Stimulated activated naive B cell treated with anti-CD40 and anti-IgM and Interleukin-4, amounts not matched to agents 10 μg/mL and 1 μg/mL and 100 μg/mL, for 72 hours (primary cell): ENCODE measurements at regions not wholly inside any gene's neighbourhood (a gene's known extent, or its start where the extent isn't known, plus 50 kb on each side); places are given as distances from the start of the nearest gene placed in this dataset.
"Not testable (repeated sequence)": the region's sequence is repeated elsewhere in the genome, so short reads cannot be mapped to it uniquely, and the experiment has no call there.

Experiments used
- ATAC-seq, 2 donors: fragments of 150-1000 bp; cut with Tn5 transposase; replicated peaks; 2 replicates each; pipeline ENCODE4 v1.10.0; 2021; ENCODE audit warnings: moderate library complexity in 1 of 2
- DNase-seq: peaks from one replicate; pipeline ENCODE4 v3.0.0; 2021
- H3K27ac Mint-ChIP-seq: one replicate; pipeline ENCODE4 v1.8.0; 2022; ENCODE audit warnings: mild to moderate bottlenecking, mixed read lengths
- H3K27me3 Mint-ChIP-seq, 2 donors: one replicate each; pipeline ENCODE4 v1.8.0; 2022; ENCODE audit warnings: mixed read lengths in 2 of 2
- H3K36me3 Mint-ChIP-seq, 2 donors: one replicate each; pipeline ENCODE4 v1.8.0; 2022; ENCODE audit warnings: mixed read lengths in 2 of 2, mild to moderate bottlenecking in 1 of 2
- H3K4me1 Mint-ChIP-seq, 2 donors: one replicate each; pipeline ENCODE4 v1.8.0; 2022; ENCODE audit warnings: mixed read lengths in 2 of 2, mild to moderate bottlenecking in 1 of 2
- H3K4me3 Mint-ChIP-seq, 2 donors: one replicate each; pipeline ENCODE4 v1.8.0; 2022; ENCODE audit warnings: mild to moderate bottlenecking in 2 of 2, mixed read lengths in 2 of 2, moderate library complexity in 1 of 2
- H3K9me3 Mint-ChIP-seq, 2 donors: one replicate each; pipeline ENCODE4 v1.8.0; 2022; ENCODE audit warnings: mixed read lengths in 2 of 2, mild to moderate bottlenecking in 1 of 2

DNA sequence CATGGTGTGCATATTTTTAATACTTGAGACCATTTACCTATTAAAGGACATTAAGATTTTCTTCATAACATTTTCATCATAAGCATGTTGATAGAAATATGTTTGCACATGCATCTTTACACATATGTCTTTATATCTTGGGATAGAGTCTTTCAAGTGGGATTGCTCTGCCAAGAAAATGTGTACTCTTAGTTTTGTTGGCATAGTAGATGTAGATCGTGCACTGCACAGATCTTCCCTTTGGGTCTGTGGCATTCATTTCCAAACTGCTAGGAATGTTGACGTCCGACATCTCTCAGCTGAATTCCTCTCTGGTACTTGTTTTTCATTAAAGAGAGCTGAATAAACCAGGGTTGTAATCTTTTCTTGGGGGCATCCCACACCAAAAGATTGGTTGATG lies 183.2 kb upstream of the RPRM start:
- Mint-ChIP-seq H3K4me3 (no peak overlapping the region), H3K9me3 (peaks cover 0 to 10% of the 10 kb centered on the region in 2 donors), H3K27ac (no peak overlapping the region), H3K4me1 (no peaks in the 10 kb centered on the region), H3K27me3 (no peaks in the 10 kb centered on the region), H3K36me3 (no peaks in the 10 kb centered on the region)
- DNase-seq (no peak), ATAC-seq (no peak)

DNA sequence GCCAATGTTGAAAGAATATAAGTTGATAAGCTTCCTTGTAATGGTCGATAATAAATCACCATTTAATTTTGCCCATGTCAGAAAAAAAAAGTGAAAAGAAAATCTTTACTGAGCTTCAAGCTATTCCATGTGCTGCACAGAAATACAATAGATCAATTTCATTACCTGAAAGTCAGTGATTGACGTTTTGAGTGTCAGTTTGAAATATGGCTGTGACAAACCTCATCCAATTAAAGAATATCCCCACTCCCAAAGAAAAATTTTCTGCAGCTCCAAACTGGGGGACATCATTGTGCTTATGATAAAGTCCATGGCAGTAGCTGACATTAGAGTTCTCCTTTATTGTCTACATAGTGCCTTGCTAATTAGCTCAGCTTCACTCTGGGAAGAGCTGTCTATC lies 184.8 kb upstream of the RPRM start:
- no peak for DNase-seq

DNA sequence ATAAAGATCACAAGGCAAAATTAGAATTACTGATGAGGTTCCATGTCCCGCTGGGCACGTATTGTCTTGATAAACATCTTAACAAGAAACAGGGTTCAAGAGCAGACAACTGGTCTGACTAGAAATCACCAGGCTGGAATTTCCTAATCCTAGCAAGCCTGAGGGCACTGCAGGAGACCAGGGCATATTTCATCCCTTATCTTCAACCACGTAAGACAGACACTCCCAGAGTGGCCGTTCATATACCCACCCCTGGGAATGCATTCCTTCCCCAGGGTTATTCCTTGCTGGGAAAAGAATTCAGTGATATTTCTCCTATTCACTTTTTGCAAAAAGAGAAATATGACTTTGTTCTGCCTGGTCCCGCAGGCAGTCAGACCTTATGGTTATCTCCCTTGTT lies 185.4 kb upstream of the RPRM start:
- H3K27ac Mint-ChIP-seq, ATAC-seq, H3K36me3 Mint-ChIP-seq, DNase-seq, H3K9me3 Mint-ChIP-seq, H3K4me1 Mint-ChIP-seq, H3K27me3 Mint-ChIP-seq, H3K4me3 Mint-ChIP-seq: not testable (repeated sequence)

More for the DNA sequence above, 184.8 kb upstream of the RPRM start:
- H3K27ac Mint-ChIP-seq = no peak overlapping the region
- ATAC-seq = no peak
- peaks cover 0 to 10% of the 10 kb centered on the region in 2 donors for H3K9me3 Mint-ChIP-seq
- H3K4me1 Mint-ChIP-seq = no peaks in the 10 kb centered on the region
- no peaks in the 10 kb centered on the region for H3K27me3 Mint-ChIP-seq
- H3K36me3 Mint-ChIP-seq = no peaks in the 10 kb centered on the region
- H3K4me3 Mint-ChIP-seq = no peak overlapping the region

DNA sequence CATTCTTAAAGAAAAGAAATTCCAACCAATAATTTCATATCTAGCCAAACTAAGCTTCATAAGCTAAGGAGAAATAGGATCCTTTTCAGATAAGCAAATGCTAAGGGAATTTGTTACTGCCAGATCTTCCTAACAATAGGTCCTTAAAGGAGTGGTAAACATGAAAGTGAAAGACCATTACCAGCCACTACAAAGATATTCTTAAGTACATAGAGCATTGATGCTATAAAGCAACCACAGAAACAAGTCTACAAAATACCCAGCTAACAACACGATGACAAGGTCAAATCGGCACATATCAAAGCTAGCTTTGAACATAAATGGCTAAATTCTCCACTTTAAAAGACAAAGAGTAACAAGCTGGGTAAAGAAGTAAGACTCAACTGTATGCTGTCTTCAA lies 188.9 kb upstream of the RPRM start:
- no peaks in the 10 kb centered on the region for H3K27me3 Mint-ChIP-seq
- peaks cover 3 to 14% of the 10 kb centered on the region in 2 donors for H3K9me3 Mint-ChIP-seq
- no peak overlapping the region for H3K27ac Mint-ChIP-seq
- no peaks in the 10 kb centered on the region for H3K4me1 Mint-ChIP-seq
- ATAC-seq (no peak), DNase-seq (no peak)
- H3K36me3 Mint-ChIP-seq = no peaks in the 10 kb centered on the region
- H3K4me3 Mint-ChIP-seq = no peak overlapping the region

DNA sequence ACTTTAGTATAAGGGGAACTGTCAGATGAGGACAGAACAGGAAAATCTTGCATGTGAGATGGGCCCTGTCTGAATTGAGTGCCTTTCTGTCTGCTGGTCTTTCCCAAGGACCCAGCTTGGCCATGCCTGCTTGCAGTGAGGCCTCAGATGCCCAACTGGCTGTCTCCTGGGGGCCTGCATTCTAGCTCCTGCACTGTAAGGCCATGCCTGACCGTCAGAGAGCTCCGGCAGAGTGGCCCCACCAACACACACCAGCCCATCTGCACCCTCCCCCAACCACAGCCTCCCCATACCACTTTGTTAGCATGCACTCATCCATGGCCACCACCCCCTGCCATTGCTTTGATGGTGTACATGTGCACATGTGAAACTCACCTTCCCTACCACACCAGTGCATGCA lies 190.4 kb upstream of the RPRM start:
- H3K9me3 Mint-ChIP-seq = peaks cover 5 to 14% of the 10 kb centered on the region in 2 donors
- no peak overlapping the region for H3K27ac Mint-ChIP-seq
- no peaks in the 10 kb centered on the region for H3K27me3 Mint-ChIP-seq
- ATAC-seq = no peak
- no peak for DNase-seq
- H3K4me3 Mint-ChIP-seq = no peak overlapping the region
- no peaks in the 10 kb centered on the region for H3K4me1 Mint-ChIP-seq
- H3K36me3 Mint-ChIP-seq = no peaks in the 10 kb centered on the region

DNA sequence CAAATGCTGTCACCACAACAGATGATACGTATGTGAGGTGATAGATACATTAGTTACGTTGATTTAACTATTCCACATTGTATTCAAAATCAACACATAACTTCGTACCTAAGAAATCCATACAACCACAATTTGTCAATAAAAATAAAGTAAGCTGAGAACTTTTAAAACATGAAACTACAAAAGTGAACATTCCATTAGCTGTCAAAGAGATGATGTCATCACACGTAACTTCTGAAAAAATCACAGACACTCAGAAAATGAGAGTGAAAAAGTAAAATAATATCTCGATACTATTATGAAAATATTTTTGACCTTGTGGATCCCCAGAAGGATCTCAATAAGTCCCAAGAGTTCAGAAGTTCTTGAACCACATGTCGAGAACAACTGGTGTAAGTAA lies 161.6 kb upstream of the GALNT13 start:
- Mint-ChIP-seq H3K27me3 (no peaks in the 10 kb centered on the region), H3K4me1 (no peaks in the 10 kb centered on the region), H3K36me3 (no peaks in the 10 kb centered on the region), H3K4me3 (no peak overlapping the region), H3K27ac (no peak overlapping the region), H3K9me3 (peaks cover 3 to 6% of the 10 kb centered on the region in 2 donors)
- DNase-seq (no peak), ATAC-seq (no peak)

DNA sequence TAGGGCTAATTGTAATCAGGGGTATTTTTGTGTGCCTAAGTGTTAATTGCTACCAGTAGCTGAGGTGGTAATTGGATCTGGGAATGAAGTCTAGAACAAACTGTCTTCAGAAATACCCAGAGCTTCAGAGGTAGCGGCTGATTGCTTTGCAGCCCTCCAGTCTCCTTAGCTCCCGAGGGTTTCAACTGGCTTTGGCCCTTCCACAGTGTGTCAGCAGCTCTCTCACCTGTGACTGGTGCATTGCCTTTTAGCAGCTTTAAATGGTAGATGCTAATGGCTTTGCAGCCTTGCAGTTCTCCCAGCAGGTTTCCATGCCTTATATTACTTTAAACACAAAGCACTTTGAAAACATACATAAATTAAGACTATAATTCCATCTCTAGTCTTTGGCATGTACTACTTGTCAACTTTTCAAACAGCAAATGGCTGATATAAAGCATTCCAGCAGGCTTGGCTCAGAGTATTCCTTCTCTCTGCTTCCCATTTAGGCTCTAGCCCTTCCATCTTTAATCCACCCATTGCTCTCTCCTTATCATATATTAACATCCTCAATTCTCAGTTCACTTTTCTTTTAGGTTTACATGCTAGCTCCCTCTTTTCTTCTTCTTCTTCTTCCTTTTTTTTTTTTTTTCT lies 156.4 kb upstream of the GALNT13 start:
- Mint-ChIP-seq H3K9me3 (peaks cover 1 to 3% of the 10 kb centered on the region in 2 donors), H3K4me1 (no peaks in the 10 kb centered on the region), H3K36me3 (no peaks in the 10 kb centered on the region)

DNA sequence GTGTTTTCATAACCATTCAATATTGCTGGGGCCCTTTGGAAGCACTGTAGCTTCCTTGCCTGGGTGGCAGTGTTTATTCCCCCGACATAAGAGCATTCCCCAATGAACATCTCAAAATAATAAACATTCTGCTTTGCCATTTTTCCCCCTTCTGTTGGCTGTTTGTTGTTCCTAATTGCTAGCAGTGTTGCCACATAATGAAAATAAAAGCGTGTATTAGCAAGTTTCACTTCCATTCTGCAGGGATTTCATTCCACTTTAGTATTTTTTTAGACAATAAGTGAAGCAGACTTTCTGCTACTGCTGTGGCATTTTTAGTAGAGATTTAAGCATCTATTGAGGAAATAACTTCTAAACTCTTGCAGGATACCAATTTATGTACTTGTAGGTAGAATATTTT lies 154.7 kb upstream of the GALNT13 start:
- peaks cover 1 to 3% of the 10 kb centered on the region in 2 donors for H3K9me3 Mint-ChIP-seq
- H3K4me1 Mint-ChIP-seq = no peaks in the 10 kb centered on the region
- no peak for ATAC-seq

More for the DNA sequence above, 156.4 kb upstream of the GALNT13 start:
- Mint-ChIP-seq H3K4me3 (no peak overlapping the region), H3K27me3 (no peaks in the 10 kb centered on the region), H3K27ac (no peak overlapping the region)
- DNase-seq = no peak
- no peak for ATAC-seq

DNA sequence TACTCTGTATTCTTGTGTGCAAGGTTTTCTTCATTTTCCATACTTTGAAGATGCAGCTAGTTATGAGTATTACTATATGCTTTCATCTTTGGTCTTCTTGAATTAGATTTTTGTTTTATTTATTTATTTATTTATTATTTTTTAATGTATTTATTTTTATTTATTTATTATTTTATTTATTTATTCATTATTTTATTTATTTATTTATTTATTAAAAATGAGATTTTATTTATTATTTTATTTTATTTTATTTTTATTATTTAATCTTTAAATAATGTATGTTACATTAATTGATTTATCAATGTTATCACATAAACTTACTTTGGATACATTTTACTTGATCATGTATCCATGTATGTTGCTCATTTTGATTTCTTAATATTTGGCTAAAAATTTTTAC lies 132.3 kb upstream of the GALNT13 start:
- no peak overlapping the region for H3K27ac Mint-ChIP-seq
- DNase-seq (no peak), ATAC-seq (no peak)
- no peaks in the 10 kb centered on the region for H3K27me3 Mint-ChIP-seq
- no peaks in the 10 kb centered on the region for H3K36me3 Mint-ChIP-seq
- H3K9me3 Mint-ChIP-seq = peaks cover 4 to 6% of the 10 kb centered on the region in 2 donors
- H3K4me3 Mint-ChIP-seq = no peak overlapping the region
- H3K4me1 Mint-ChIP-seq = no peaks in the 10 kb centered on the region

More for the DNA sequence above, 154.7 kb upstream of the GALNT13 start:
- DNase-seq = no peak
- H3K4me3 Mint-ChIP-seq = no peak overlapping the region
- no peak overlapping the region for H3K27ac Mint-ChIP-seq
- H3K27me3 Mint-ChIP-seq = no peaks in the 10 kb centered on the region
- H3K36me3 Mint-ChIP-seq = no peaks in the 10 kb centered on the region

DNA sequence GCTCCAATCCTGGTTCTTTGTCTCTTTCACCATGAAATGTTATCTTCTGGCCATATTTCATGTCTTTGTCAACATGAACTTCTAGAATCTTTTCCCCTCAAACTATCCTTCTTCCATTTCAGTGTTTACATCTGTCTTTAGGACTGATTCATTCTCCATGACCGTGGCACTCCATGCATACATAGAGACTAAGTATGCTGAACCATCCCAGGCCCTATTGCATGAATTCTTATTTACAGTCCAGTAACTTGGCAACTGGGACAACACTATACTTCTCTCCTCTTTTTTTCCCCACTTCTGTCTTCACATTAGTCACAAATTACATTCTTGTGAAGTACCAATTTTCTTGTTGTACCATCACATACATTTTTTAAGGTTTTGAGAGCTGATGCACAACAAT lies 109.8 kb upstream of the GALNT13 start:
- no peaks in the 10 kb centered on the region for H3K4me1 Mint-ChIP-seq
- no peak overlapping the region for H3K4me3 Mint-ChIP-seq
- no peaks in the 10 kb centered on the region for H3K36me3 Mint-ChIP-seq
- no peaks in the 10 kb centered on the region for H3K27me3 Mint-ChIP-seq
- DNase-seq = no peak
- H3K9me3 Mint-ChIP-seq = peaks cover 21 to 26% of the 10 kb centered on the region in 2 donors
- ATAC-seq = no peak
- no peak overlapping the region for H3K27ac Mint-ChIP-seq

DNA sequence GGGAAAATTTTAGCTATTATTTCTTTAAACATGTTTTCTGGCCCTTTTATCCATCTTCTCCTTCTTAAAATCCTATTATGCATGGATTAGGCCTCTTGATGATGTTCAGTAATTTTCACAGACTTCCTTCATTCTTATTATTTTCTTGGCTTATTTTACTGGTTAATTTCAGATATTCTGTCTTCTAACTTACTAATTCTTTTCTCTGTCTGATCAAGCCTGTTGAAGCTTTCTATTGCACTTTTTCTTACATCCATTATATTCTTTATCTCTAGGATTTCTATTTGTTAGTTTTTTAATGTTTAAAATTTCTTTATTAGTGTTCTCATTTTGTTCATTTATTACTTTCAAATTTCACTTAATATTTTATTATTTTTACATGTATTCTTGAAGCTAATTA lies 105.3 kb upstream of the GALNT13 start:
- Mint-ChIP-seq H3K4me1 (no peaks in the 10 kb centered on the region), H3K4me3 (no peak overlapping the region), H3K9me3 (peaks cover 31 to 43% of the 10 kb centered on the region in 2 donors), H3K27me3 (no peaks in the 10 kb centered on the region), H3K36me3 (no peaks in the 10 kb centered on the region), H3K27ac (no peak overlapping the region)
- no peak for DNase-seq
- no peak for ATAC-seq

DNA sequence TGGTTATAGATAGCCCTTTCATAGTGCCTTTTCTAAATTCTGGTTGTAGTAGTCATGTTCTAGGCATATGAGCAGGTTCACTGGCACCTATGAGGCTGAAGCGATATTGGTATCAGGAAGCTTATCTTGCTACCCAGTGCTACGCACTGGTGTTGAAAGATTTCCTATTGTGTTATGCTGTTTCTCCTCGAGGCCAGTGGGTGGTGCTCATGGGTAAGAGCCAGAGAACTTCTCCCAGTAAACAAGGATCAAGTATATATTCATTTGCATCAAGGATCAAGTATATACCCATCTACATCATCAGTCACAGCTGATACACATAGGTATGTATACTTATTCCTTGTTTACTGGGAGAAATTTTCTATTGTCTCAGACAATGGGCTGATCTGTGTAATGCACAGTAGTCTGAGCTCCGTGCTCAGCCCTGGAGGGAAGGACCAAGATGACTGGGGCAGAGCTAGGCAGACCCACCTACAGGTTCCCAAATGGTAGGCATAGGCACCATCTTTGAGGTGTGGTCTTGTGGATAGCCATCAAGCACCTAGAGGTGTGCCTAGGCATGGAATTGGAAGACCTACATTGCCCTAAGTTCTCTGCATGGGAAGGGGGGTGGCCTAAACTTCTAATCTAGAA lies 101.2 kb upstream of the GALNT13 start:
- no peaks in the 10 kb centered on the region for H3K4me1 Mint-ChIP-seq
- H3K36me3 Mint-ChIP-seq = no peaks in the 10 kb centered on the region
- DNase-seq (no peak), ATAC-seq (no peak)
- H3K27me3 Mint-ChIP-seq = no peaks in the 10 kb centered on the region
- H3K9me3 Mint-ChIP-seq = peaks cover 16 to 31% of the 10 kb centered on the region in 2 donors
- H3K27ac Mint-ChIP-seq = no peak overlapping the region
- H3K4me3 Mint-ChIP-seq = no peak overlapping the region

DNA sequence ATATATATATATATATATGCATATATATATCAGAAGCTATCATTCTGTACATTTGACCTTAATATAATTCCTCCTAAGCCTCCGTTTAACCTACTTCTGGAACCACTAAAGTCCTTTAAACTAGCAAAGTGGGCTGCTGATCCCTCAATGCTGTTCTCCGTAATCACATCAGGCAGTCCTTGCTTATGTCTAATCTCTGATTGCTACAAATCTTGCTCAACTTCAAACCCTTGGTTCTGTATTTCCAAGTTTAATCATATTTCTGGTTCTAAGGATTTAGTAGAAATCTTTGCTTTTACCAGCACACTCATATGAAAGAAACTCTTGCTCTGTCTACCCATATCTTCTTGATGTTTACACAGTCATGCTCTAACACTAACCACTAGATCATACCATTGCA lies 91.5 kb upstream of the GALNT13 start:
- H3K27ac Mint-ChIP-seq = no peak overlapping the region
- H3K9me3 Mint-ChIP-seq = no peaks in the 10 kb centered on the region
- no peak for DNase-seq
- H3K36me3 Mint-ChIP-seq = no peaks in the 10 kb centered on the region
- no peak for ATAC-seq
- H3K27me3 Mint-ChIP-seq = no peaks in the 10 kb centered on the region
- no peaks in the 10 kb centered on the region for H3K4me1 Mint-ChIP-seq
- no peak overlapping the region for H3K4me3 Mint-ChIP-seq

DNA sequence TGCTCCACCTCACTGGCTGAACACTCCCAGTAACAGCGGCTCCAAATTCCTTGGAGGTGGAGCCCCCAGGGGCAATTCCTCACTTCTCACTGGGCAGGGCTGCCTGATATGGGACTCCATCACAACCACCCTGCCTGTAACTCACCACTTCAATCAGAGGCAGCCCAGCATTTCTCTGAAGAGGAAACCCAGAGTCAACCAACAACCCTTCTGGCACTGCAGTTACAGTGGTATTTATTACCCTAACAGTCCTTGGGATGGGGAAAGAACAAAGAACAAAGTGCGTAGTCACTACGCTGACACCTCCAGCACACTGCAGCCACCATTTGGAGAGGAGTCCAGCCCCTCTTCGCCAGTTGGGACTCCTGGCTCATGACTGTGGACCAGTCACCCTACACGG lies 85.7 kb upstream of the GALNT13 start:
- ATAC-seq (no peak), DNase-seq (no peak)
- H3K27ac Mint-ChIP-seq = no peak overlapping the region
- no peaks in the 10 kb centered on the region for H3K4me1 Mint-ChIP-seq
- no peaks in the 10 kb centered on the region for H3K27me3 Mint-ChIP-seq
- H3K4me3 Mint-ChIP-seq = no peak overlapping the region
- no peaks in the 10 kb centered on the region for H3K36me3 Mint-ChIP-seq
- peaks cover 0 to 5% of the 10 kb centered on the region in 2 donors for H3K9me3 Mint-ChIP-seq

DNA sequence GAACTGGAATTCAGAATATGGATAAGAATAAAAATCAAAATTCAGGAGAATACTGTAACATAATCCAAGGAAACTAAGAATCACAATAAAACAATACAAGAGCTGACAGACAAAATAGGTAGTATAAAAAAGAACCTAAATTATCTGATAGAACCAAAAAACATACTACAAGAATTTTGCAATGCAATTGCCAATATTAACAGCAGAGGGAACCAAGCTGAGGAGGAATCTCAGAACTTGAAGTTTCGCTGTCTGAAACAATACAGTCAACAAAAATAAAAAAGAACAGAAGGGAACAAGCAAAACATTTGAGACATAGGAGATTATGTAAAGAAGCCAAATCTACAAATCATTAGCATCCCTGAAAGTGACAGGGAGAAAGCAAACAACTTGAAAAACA lies 84.1 kb upstream of the GALNT13 start:
- H3K36me3 Mint-ChIP-seq = no peaks in the 10 kb centered on the region
- ATAC-seq = no peak

More for the DNA sequence above, 84.1 kb upstream of the GALNT13 start:
- H3K27me3 Mint-ChIP-seq = no peaks in the 10 kb centered on the region
- no peak for DNase-seq
- no peak overlapping the region for H3K4me3 Mint-ChIP-seq
- H3K4me1 Mint-ChIP-seq = no peaks in the 10 kb centered on the region
- peaks cover 0 to 5% of the 10 kb centered on the region in 2 donors for H3K9me3 Mint-ChIP-seq
- H3K27ac Mint-ChIP-seq = no peak overlapping the region
